HepG2 (cell line): ENCODE measurements at regions not wholly inside any gene's neighbourhood (a gene's known extent, or its start where the extent isn't known, plus 50 kb on each side); places are given as distances from the start of the nearest gene placed in this dataset.

ENCODE experiments used
- ATAC-seq: fragments of 200-7000 bp; cut with Tn5 transposase; 3 replicates; pipeline ENCODE4 v1.9.1; 2020; ENCODE audit warnings: mild to moderate bottlenecking, moderate library complexity
- BruUV-seq: library from RNA; stranded (reverse); fragments of 400-500 nt; replicated peaks from 2 replicates; lab custom pipeline; 2021; lab: Mats Ljungman, UMichigan
- CTCF ChIA-PET: fragments of 300-600 bp; formaldehyde crosslinking; extraction: SDS; loops from one replicate; lab custom pipeline; 2021; ENCODE audit warnings: low total read pairs, inconsistent platforms, low intra/inter-chr PET ratio; lab: Yijun Ruan, JAX
- POLR2A ChIA-PET: fragments of 350-600 bp; sonication (Branson Sonifier 250); formaldehyde crosslinking; loops from one replicate; lab custom pipeline; 2020; ENCODE audit warnings: antibody characterized with exemption, inconsistent platforms; lab: Yijun Ruan, JAX
- DNase-seq: peaks from one replicate; pipeline ENCODE4 v3.0.0-alpha.2; 2015; ENCODE audit warnings: low spot score
- FAIRE-seq: peaks from 3 replicates; lab custom pipeline; 2011; peaks lifted over from hg19 to GRCh38; lab: Jason Lieb, UNC
- H2AFZ ChIP-seq: one replicate; pipeline ENCODE4 v1.6.1; 2011; ENCODE audit warnings: low read length, inconsistent platforms
- H3K27ac ChIP-seq: fragments of 300-600 bp; 3 replicates; pipeline ENCODE4 v1.8.0; 2011; ENCODE audit warnings: mixed run types, mild to moderate bottlenecking, mixed read lengths, low read length, inconsistent platforms; ENCODE audit not compliant: insufficient read depth; ENCODE audit errors: extremely low read length
- H3K27me3 ChIP-seq, 2 experiments: fragments of 200-600 bp in 1 of 2; 2 replicates in 1 of 2; 3 replicates in 1 of 2; pipeline versions ENCODE4 v1.6.0 to v1.8.0; 2011; ENCODE audit warnings: low read length in 2 of 2, mild to moderate bottlenecking in 2 of 2, moderate library complexity in 2 of 2, inconsistent platforms in 1 of 2; ENCODE audit not compliant: insufficient read depth in 2 of 2, control insufficient read depth in 1 of 2
- H3K36me3 ChIP-seq, 2 experiments: fragments of 200-600 bp in 1 of 2; replicated peaks in 1 of 2; 2 replicates in 1 of 2; 3 replicates in 1 of 2; pipeline versions ENCODE4 v1.5.1 to v1.8.0; 2011; ENCODE audit warnings: low read length in 2 of 2, inconsistent platforms in 1 of 2; ENCODE audit not compliant: insufficient read depth in 2 of 2, control insufficient read depth in 1 of 2
- H3K4me1 ChIP-seq: 2 replicates; pipeline ENCODE4 v1.5.1; 2012; ENCODE audit warnings: low read length, inconsistent platforms; ENCODE audit not compliant: insufficient read depth
- H3K4me2 ChIP-seq: 2 replicates; pipeline ENCODE4 v1.6.0; 2011; ENCODE audit warnings: low read depth, low read length, inconsistent platforms
- H3K4me3 ChIP-seq, 3 experiments: fragments of 200-600 bp in 1 of 3; sonication (generic), shearing (Covaris generic) in 1 of 3; replicated peaks in 1 of 3; 2 replicates each; pipeline ENCODE4 v1.5.1; 2011 to 2016; ENCODE audit warnings: low read length in 3 of 3, inconsistent platforms in 2 of 3, low read depth in 2 of 3, mild to moderate bottlenecking in 2 of 3, control low read depth in 1 of 3, mixed read lengths in 1 of 3; ENCODE audit not compliant: insufficient read depth in 1 of 3
- H3K79me2 ChIP-seq: one replicate; pipeline ENCODE4 v1.6.1; 2011; ENCODE audit warnings: low read length, inconsistent platforms; ENCODE audit not compliant: insufficient read depth
- H3K9ac ChIP-seq: 2 replicates; pipeline ENCODE4 v1.6.0; 2011; ENCODE audit warnings: mild to moderate bottlenecking, low read depth, low read length, inconsistent platforms; ENCODE audit not compliant: insufficient read depth
- H3K9me3 ChIP-seq: 2 replicates; pipeline ENCODE4 v1.5.1; 2012; ENCODE audit warnings: mild to moderate bottlenecking, low read length
- H4K20me1 ChIP-seq: 2 replicates; pipeline ENCODE4 v1.6.0; 2011; ENCODE audit warnings: inconsistent platforms, mild to moderate bottlenecking, low read length, moderate library complexity; ENCODE audit not compliant: insufficient read depth
- BHLHE40 ChIP-seq: IDR thresholded peaks from 2 replicates; pipeline ENCODE4 v1.6.1; 2011; ENCODE audit warnings: low read length, improper control_type of control experiment
- BRCA1 ChIP-seq: sonication (generic); formaldehyde crosslinking; IDR thresholded peaks from 2 replicates; pipeline ENCODE4 v1.4.0; 2020; ENCODE audit warnings: missing genetic modification reagents
- CEBPB ChIP-seq: IDR thresholded peaks from 2 replicates; pipeline ENCODE4 v1.6.1; 2011; ENCODE audit warnings: low read depth, low read length, improper control_type of control experiment, borderline replicate concordance
- GABPA ChIP-seq, 2 experiments: IDR thresholded peaks; 2 replicates each; pipeline ENCODE4 v1.6.1; 2011 to 2016; ENCODE audit warnings: low read depth in 2 of 2, low read length in 1 of 2, missing biosample characterization in 1 of 2, missing genetic modification characterization in 1 of 2
- GATA4 ChIP-seq: sonication (generic); IDR thresholded peaks from 2 replicates; pipeline ENCODE4 v1.6.1; 2016; ENCODE audit warnings: antibody characterized with exemption, low read depth, borderline replicate concordance
- GLI4 ChIP-seq: sonication (generic); formaldehyde crosslinking; IDR thresholded peaks from 2 replicates; pipeline ENCODE4 v1.5.1; 2020; ENCODE audit warnings: missing genetic modification reagents, mild to moderate bottlenecking, moderate library complexity, borderline replicate concordance
- MED8 ChIP-seq: sonication (generic); formaldehyde crosslinking; IDR thresholded peaks from 2 replicates; pipeline ENCODE4 v1.8.1; 2023; ENCODE audit warnings: mild to moderate bottlenecking, missing genetic modification reagents; ENCODE audit not compliant: insufficient replicate concordance
- NR2F1 ChIP-seq, 2 experiments: fragments of 450-650 bp in 1 of 2; formaldehyde crosslinking in 1 of 2; IDR thresholded peaks; 2 replicates each; pipeline versions ENCODE4 v1.5.0 to v1.6.1; 2016 to 2020; ENCODE audit warnings: mild to moderate bottlenecking in 1 of 2, missing compliant biosample characterization in 1 of 2, missing genetic modification reagents in 1 of 2, moderate library complexity in 1 of 2
- PRMT3 ChIP-seq: sonication (generic); formaldehyde crosslinking; IDR thresholded peaks from 2 replicates; pipeline ENCODE4 v1.8.1; 2022; ENCODE audit warnings: low read depth, mild to moderate bottlenecking, moderate library complexity, missing genetic modification reagents, borderline replicate concordance
- ZBTB8A ChIP-seq: sonication (generic); formaldehyde crosslinking; IDR thresholded peaks from 2 replicates; pipeline ENCODE4 v1.4.0; 2020; ENCODE audit warnings: mild to moderate bottlenecking, low read depth, missing genetic modification reagents, borderline replicate concordance
- ZNF253 ChIP-seq: sonication (generic); formaldehyde crosslinking; IDR thresholded peaks from 2 replicates; pipeline ENCODE4 v1.8.0; 2022; ENCODE audit warnings: mild to moderate bottlenecking, missing genetic modification reagents, borderline replicate concordance
- ZNF577 ChIP-seq: sonication (generic); formaldehyde crosslinking; IDR thresholded peaks from 2 replicates; pipeline ENCODE4 v1.4.0; 2020; ENCODE audit warnings: mild to moderate bottlenecking, low read depth, missing genetic modification reagents, borderline replicate concordance
- ZNF75D ChIP-seq: sonication (generic); formaldehyde crosslinking; IDR thresholded peaks from 2 replicates; pipeline ENCODE4 v1.8.1; 2023; ENCODE audit warnings: missing genetic modification reagents, mild to moderate bottlenecking, borderline replicate concordance
- WGBS: methylation state at CpG from one replicate; pipeline ENCODE4 v1.1.6; 2017; ENCODE audit warnings: low lambda C conversion rate; 5-methylcytosine and 5-hydroxymethylcytosine counted together
- in situ Hi-C: cut with HindIII; loops from 2 replicates; pipeline ENCODE4 v1.10.0; 2017; ENCODE audit warnings: low pct_unique_long_range_greater_than_20kb; ENCODE audit not compliant: extremely low pct_ligation_motif_present
- intact Hi-C: fragments of 100-400 bp; cut with micrococcal nuclease; formaldehyde crosslinking; loops from one replicate; pipeline ENCODE4 v1.10.0; 2022; ENCODE audit not compliant: unreplicated experiment
- TF ChIP-seq, protein P1 (sequence below): sonication (generic); formaldehyde crosslinking; IDR thresholded peaks from 2 replicates; pipeline ENCODE4 v1.4.0; 2020; ENCODE audit warnings: missing genetic modification reagents, borderline replicate concordance
- TF ChIP-seq, protein P2 (sequence below): sonication (generic); formaldehyde crosslinking; IDR thresholded peaks from 2 replicates; pipeline ENCODE4 v1.5.0; 2020; ENCODE audit warnings: missing genetic modification reagents
- TF ChIP-seq, protein P3 (sequence below): IDR thresholded peaks from 2 replicates; pipeline ENCODE4 v1.6.1; 2016; ENCODE audit warnings: mild to moderate bottlenecking

DNA sequence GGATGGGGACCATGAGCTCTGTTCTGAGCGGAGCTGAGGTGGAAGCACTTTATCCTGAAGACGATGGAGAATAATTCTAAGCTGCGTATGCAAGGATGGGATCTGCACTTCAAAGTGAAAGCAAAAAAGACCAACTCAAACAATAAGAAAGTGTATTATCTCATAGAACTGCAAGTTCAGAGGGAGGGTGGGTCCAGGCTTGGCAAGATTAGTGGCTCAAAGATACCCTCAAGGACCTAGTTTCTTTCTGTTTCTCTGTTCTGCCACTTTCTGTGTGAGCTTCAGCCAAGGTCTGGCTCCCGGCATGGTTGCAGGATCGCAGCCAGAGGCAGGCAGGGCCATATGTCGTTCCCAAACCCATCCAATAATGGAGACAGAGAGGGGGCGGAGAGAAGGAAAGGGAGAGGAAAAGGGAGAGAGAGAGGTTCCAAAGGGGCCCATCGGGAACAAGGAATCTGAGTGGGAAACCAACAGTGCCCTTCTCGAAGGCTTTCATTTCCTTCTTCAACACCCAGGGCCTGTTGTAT is 169.2 kb upstream of the NCK2 start:
- no peak for DNase-seq
- Histone ChIP-seq H3K79me2 (no peaks in the 10 kb centered on the region), H3K4me3 (0 out of 6 replicates have a peak overlapping the region, but pooled peaks of 1 of the 3 experiments have one; percentile 21), H3K9ac (no peak overlapping the region), H3K27me3 (peaks cover 2 to 31% of the 10 kb centered on the region in 2 experiments; a peak in 4 of 5 replicates), H4K20me1 (no peaks in the 10 kb centered on the region), H3K9me3 (no peaks in the 10 kb centered on the region), H3K36me3 (no peaks in the 10 kb centered on the region), H3K4me1 (peaks cover 13% of the 10 kb centered on the region), H3K27ac (no peak overlapping the region), H3K4me2 (peak overlapping the region; percentile 26), H2AFZ (no peak overlapping the region)
- FAIRE-seq: no peak
- intact Hi-C loops (loop anchor here (1.0 kb wide), 2 partner anchors 313 to 394 kb away; no protein-coding TSS in a partner anchor), in situ Hi-C loops (loop anchor here (5.0 kb wide), 1 partner anchor 312 kb away; no protein-coding TSS in a partner anchor)
- ChIA-PET POLR2A (no interaction called here), CTCF (no interaction called here)
- ATAC-seq: no peak
- no peak for TF ChIP-seq BRCA1 (CRISPR knock-in tag)
- no peak for TF ChIP-seq GATA4
- TF ChIP-seq GABPA (IDR thresholded peaks at IDR 0.05; ENCODE audit: low read depth, low read length): no peak
- no peak for TF ChIP-seq GABPA (CRISPR knock-in tag; IDR thresholded peaks at IDR 0.05; ENCODE audit: low read depth)
- no peak for TF ChIP-seq PRMT3 (CRISPR knock-in tag)
- no peak for TF ChIP-seq GLI4
- TF ChIP-seq ZNF577: no peak
- no peak for TF ChIP-seq ZBTB8A (CRISPR knock-in tag)
- no peak for TF ChIP-seq BHLHE40
- TF ChIP-seq, protein P1, sequence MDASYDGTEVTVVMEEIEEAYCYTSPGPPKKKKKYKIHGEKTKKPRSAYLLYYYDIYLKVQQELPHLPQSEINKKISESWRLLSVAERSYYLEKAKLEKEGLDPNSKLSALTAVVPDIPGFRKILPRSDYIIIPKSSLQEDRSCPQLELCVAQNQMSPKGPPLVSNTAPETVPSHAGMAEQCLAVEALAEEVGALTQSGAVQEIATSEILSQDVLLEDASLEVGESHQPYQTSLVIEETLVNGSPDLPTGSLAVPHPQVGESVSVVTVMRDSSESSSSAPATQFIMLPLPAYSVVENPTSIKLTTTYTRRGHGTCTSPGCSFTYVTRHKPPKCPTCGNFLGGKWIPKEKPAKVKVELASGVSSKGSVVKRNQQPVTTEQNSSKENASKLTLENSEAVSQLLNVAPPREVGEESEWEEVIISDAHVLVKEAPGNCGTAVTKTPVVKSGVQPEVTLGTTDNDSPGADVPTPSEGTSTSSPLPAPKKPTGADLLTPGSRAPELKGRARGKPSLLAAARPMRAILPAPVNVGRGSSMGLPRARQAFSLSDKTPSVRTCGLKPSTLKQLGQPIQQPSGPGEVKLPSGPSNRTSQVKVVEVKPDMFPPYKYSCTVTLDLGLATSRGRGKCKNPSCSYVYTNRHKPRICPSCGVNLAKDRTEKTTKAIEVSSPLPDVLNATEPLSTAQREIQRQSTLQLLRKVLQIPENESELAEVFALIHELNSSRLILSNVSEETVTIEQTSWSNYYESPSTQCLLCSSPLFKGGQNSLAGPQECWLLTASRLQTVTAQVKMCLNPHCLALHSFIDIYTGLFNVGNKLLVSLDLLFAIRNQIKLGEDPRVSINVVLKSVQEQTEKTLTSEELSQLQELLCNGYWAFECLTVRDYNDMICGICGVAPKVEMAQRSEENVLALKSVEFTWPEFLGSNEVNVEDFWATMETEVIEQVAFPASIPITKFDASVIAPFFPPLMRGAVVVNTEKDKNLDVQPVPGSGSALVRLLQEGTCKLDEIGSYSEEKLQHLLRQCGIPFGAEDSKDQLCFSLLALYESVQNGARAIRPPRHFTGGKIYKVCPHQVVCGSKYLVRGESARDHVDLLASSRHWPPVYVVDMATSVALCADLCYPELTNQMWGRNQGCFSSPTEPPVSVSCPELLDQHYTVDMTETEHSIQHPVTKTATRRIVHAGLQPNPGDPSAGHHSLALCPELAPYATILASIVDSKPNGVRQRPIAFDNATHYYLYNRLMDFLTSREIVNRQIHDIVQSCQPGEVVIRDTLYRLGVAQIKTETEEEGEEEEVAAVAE (CRISPR knock-in tag): no peak
- TF ChIP-seq NR2F1 (CRISPR knock-in tag; IDR thresholded peaks at IDR 0.05): no peak
- TF ChIP-seq, protein P2, sequence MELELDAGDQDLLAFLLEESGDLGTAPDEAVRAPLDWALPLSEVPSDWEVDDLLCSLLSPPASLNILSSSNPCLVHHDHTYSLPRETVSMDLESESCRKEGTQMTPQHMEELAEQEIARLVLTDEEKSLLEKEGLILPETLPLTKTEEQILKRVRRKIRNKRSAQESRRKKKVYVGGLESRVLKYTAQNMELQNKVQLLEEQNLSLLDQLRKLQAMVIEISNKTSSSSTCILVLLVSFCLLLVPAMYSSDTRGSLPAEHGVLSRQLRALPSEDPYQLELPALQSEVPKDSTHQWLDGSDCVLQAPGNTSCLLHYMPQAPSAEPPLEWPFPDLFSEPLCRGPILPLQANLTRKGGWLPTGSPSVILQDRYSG: no peak
- TF ChIP-seq, protein P3, sequence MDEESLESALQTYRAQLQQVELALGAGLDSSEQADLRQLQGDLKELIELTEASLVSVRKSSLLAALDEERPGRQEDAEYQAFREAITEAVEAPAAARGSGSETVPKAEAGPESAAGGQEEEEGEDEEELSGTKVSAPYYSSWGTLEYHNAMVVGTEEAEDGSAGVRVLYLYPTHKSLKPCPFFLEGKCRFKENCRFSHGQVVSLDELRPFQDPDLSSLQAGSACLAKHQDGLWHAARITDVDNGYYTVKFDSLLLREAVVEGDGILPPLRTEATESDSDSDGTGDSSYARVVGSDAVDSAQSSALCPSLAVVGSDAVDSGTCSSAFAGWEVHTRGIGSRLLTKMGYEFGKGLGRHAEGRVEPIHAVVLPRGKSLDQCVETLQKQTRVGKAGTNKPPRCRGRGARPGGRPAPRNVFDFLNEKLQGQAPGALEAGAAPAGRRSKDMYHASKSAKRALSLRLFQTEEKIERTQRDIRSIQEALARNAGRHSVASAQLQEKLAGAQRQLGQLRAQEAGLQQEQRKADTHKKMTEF (CRISPR knock-in tag): no peak
- no peak for TF ChIP-seq ZNF253 (CRISPR knock-in tag)
- no peak for TF ChIP-seq CEBPB
- no peak for TF ChIP-seq ZNF75D (CRISPR knock-in tag)
- TF ChIP-seq MED8 (CRISPR knock-in tag): no peak
- BruUV-seq: no TSS peak
- 31% methylated on average over 9 of the region's 9 CpGs for WGBS
